Activated naive CD8-positive, alpha-beta T cell treated with anti-CD3 and anti-CD28 coated beads, Interleukin-2, amount 10 ng/mL, durations not matched to agents 7 days and 5 days (primary cell): ENCODE measurements at regions not wholly inside any gene's neighbourhood (a gene's known extent, or its start where the extent isn't known, plus 50 kb on each side); places are given as distances from the start of the nearest gene placed in this dataset.

Experiments used
- ATAC-seq: fragments of 150-1000 bp; cut with Tn5 transposase; one replicate; pipeline ENCODE4 v1.10.0; 2021; ENCODE audit warnings: low read depth, moderate library complexity
- POLR2A ChIA-PET: fragments of 350-600 bp; sonication (Branson Sonifier 250); formaldehyde crosslinking; loops from one replicate; lab custom pipeline; 2021; ENCODE audit warnings: antibody characterized with exemption; lab: Charles Lee
- DNase-seq: peaks from one replicate; pipeline ENCODE4 v3.0.0; 2021
- H3K27ac Mint-ChIP-seq: one replicate; pipeline ENCODE4 v1.8.0; 2022; ENCODE audit warnings: mild to moderate bottlenecking, mixed read lengths
- H3K27me3 Mint-ChIP-seq: one replicate; pipeline ENCODE4 v1.8.0; 2022; ENCODE audit warnings: mild to moderate bottlenecking, moderate library complexity, mixed read lengths
- H3K36me3 Mint-ChIP-seq: one replicate; pipeline ENCODE4 v1.8.0; 2021; ENCODE audit warnings: mild to moderate bottlenecking, mixed read lengths
- H3K4me1 Mint-ChIP-seq: one replicate; pipeline ENCODE4 v1.8.0; 2021; ENCODE audit warnings: mixed read lengths
- H3K4me3 Mint-ChIP-seq: one replicate; pipeline ENCODE4 v1.8.0; 2022; ENCODE audit warnings: mild to moderate bottlenecking, moderate library complexity, mixed read lengths
- H3K9me3 Mint-ChIP-seq: one replicate; pipeline ENCODE4 v1.8.0; 2021; ENCODE audit warnings: mixed read lengths

- POLR2A ChIA-PET, result no interaction called here
- H3K27ac Mint-ChIP-seq, result no peak overlapping the region
These were observed 460.5 kb downstream of the BRD1 start for GRCh38 chr22:49367041-49367697.

GRCh38 chr22:49366437-49366836 lies 461.2 kb downstream of the BRD1 start:
- no peak overlapping the region for H3K4me3 Mint-ChIP-seq

More at GRCh38 chr22:49367041-49367697, 460.5 kb downstream of the BRD1 start:
- no peak overlapping the region for H3K4me3 Mint-ChIP-seq
- no peaks in the 10 kb centered on the region for H3K27me3 Mint-ChIP-seq
- no peaks in the 10 kb centered on the region for H3K36me3 Mint-ChIP-seq
- no peak for DNase-seq
- no peaks in the 10 kb centered on the region for H3K9me3 Mint-ChIP-seq
- no peaks in the 10 kb centered on the region for H3K4me1 Mint-ChIP-seq
- no peak for ATAC-seq

GRCh38 chr22:49365910-49366309 lies 461.8 kb downstream of the BRD1 start:
- POLR2A ChIA-PET, result no interaction called here

More at GRCh38 chr22:49366437-49366836, 461.2 kb downstream of the BRD1 start:
- Mint-ChIP-seq H3K27ac (no peak overlapping the region), H3K9me3 (no peaks in the 10 kb centered on the region), H3K27me3 (peaks cover under 1% of the 10 kb centered on the region), H3K4me1 (no peaks in the 10 kb centered on the region), H3K36me3 (no peaks in the 10 kb centered on the region)
- ATAC-seq (no peak), DNase-seq (no peak)
- POLR2A ChIA-PET, result no interaction called here

GRCh38 chr22:49365191-49365837 lies 462.4 kb downstream of the BRD1 start:
- Mint-ChIP-seq H3K4me3 (no peak overlapping the region), H3K36me3 (no peaks in the 10 kb centered on the region), H3K27me3 (peaks cover 11% of the 10 kb centered on the region), H3K9me3 (no peaks in the 10 kb centered on the region), H3K4me1 (no peaks in the 10 kb centered on the region), H3K27ac (no peak overlapping the region)
- DNase-seq (no peak), ATAC-seq (no peak)
- POLR2A ChIA-PET, result no interaction called here

More at GRCh38 chr22:49365910-49366309, 461.8 kb downstream of the BRD1 start:
- peaks cover 5% of the 10 kb centered on the region for H3K27me3 Mint-ChIP-seq
- H3K36me3 Mint-ChIP-seq, result no peaks in the 10 kb centered on the region
- no peaks in the 10 kb centered on the region for H3K9me3 Mint-ChIP-seq
- no peak overlapping the region for H3K4me3 Mint-ChIP-seq
- DNase-seq (no peak), ATAC-seq (no peak)
- no peak overlapping the region for H3K27ac Mint-ChIP-seq
- no peaks in the 10 kb centered on the region for H3K4me1 Mint-ChIP-seq

GRCh38 chr22:49364398-49364797 lies 463.3 kb downstream of the BRD1 start:
- Mint-ChIP-seq H3K9me3 (no peaks in the 10 kb centered on the region), H3K36me3 (no peaks in the 10 kb centered on the region)

GRCh38 chr22:49363526-49364230 lies 464.0 kb downstream of the BRD1 start:
- Mint-ChIP-seq H3K9me3 (no peaks in the 10 kb centered on the region), H3K36me3 (no peaks in the 10 kb centered on the region), H3K4me1 (no peaks in the 10 kb centered on the region), H3K27ac (no peak overlapping the region), H3K27me3 (peaks cover 21% of the 10 kb centered on the region), H3K4me3 (no peak overlapping the region)
- no peak for ATAC-seq
- POLR2A ChIA-PET, result no interaction called here
- no peak for DNase-seq

More at GRCh38 chr22:49364398-49364797, 463.3 kb downstream of the BRD1 start:
- Mint-ChIP-seq H3K4me3 (no peak overlapping the region), H3K27me3 (peaks cover 17% of the 10 kb centered on the region), H3K27ac (no peak overlapping the region), H3K4me1 (no peaks in the 10 kb centered on the region)
- no peak for ATAC-seq
- POLR2A ChIA-PET, result no interaction called here
- DNase-seq, result no peak

GRCh38 chr22:49362211-49362839 lies 465.3 kb downstream of the BRD1 start:
- Mint-ChIP-seq H3K4me1 (no peaks in the 10 kb centered on the region), H3K4me3 (no peak overlapping the region), H3K27me3 (peaks cover 21% of the 10 kb centered on the region), H3K27ac (no peak overlapping the region), H3K9me3 (no peaks in the 10 kb centered on the region), H3K36me3 (no peaks in the 10 kb centered on the region)
- no peak for ATAC-seq
- POLR2A ChIA-PET, result no interaction called here
- DNase-seq, result no peak

GRCh38 chr22:49361164-49361563 lies 466.5 kb downstream of the BRD1 start:
- Mint-ChIP-seq H3K4me1 (no peaks in the 10 kb centered on the region), H3K27ac (no peak overlapping the region), H3K27me3 (peaks cover 21% of the 10 kb centered on the region), H3K4me3 (no peak overlapping the region), H3K36me3 (no peaks in the 10 kb centered on the region), H3K9me3 (no peaks in the 10 kb centered on the region)
- POLR2A ChIA-PET, result no interaction called here
- DNase-seq (no peak), ATAC-seq (no peak)

GRCh38 chr22:49360746-49361145 lies 466.9 kb downstream of the BRD1 start:
- H3K4me3 Mint-ChIP-seq, result no peak overlapping the region

GRCh38 chr22:49359076-49359475 lies 468.6 kb downstream of the BRD1 start:
- peaks cover 21% of the 10 kb centered on the region for H3K27me3 Mint-ChIP-seq
- POLR2A ChIA-PET, result no interaction called here
- no peaks in the 10 kb centered on the region for H3K36me3 Mint-ChIP-seq
- DNase-seq, result no peak
- H3K27ac Mint-ChIP-seq, result no peak overlapping the region
- H3K4me3 Mint-ChIP-seq, result no peak overlapping the region
- H3K4me1 Mint-ChIP-seq, result no peaks in the 10 kb centered on the region
- H3K9me3 Mint-ChIP-seq, result no peaks in the 10 kb centered on the region
- no peak for ATAC-seq

More at GRCh38 chr22:49360746-49361145, 466.9 kb downstream of the BRD1 start:
- Mint-ChIP-seq H3K4me1 (no peaks in the 10 kb centered on the region), H3K36me3 (no peaks in the 10 kb centered on the region), H3K9me3 (no peaks in the 10 kb centered on the region), H3K27ac (no peak overlapping the region), H3K27me3 (peaks cover 21% of the 10 kb centered on the region)
- POLR2A ChIA-PET, result no interaction called here
- ATAC-seq, result no peak
- DNase-seq, result no peak

- no peaks in the 10 kb centered on the region for H3K4me1 Mint-ChIP-seq
- H3K4me3 Mint-ChIP-seq, result no peak overlapping the region
- H3K27me3 Mint-ChIP-seq, result peaks cover 24% of the 10 kb centered on the region
- DNase-seq, result no peak
- H3K36me3 Mint-ChIP-seq, result no peaks in the 10 kb centered on the region
- ATAC-seq, result no peak
- H3K9me3 Mint-ChIP-seq, result no peaks in the 10 kb centered on the region
- no peak overlapping the region for H3K27ac Mint-ChIP-seq
- POLR2A ChIA-PET, result no interaction called here
These were observed 469.8 kb downstream of the BRD1 start for GRCh38 chr22:49357661-49358440.

- POLR2A ChIA-PET, result no interaction called here
- ATAC-seq, result no peak
- H3K27ac Mint-ChIP-seq, result no peak overlapping the region
- no peaks in the 10 kb centered on the region for H3K4me1 Mint-ChIP-seq
- no peak for DNase-seq
- no peaks in the 10 kb centered on the region for H3K9me3 Mint-ChIP-seq
- H3K27me3 Mint-ChIP-seq, result peaks cover 24% of the 10 kb centered on the region
- no peaks in the 10 kb centered on the region for H3K36me3 Mint-ChIP-seq
- no peak overlapping the region for H3K4me3 Mint-ChIP-seq
These were observed 471.2 kb downstream of the BRD1 start for GRCh38 chr22:49356428-49356827.
